K562 (cell line): ENCODE measurements at regions not wholly inside any gene's neighbourhood (a gene's known extent, or its start where the extent isn't known, plus 50 kb on each side); places are given as distances from the start of the nearest gene placed in this dataset.
A peak's percentile ranks its signal among the peaks of the same experiment; 100 is the strongest.

ENCODE experiments used
- DPF2 ChIP-seq: fragments of 450-650 bp; IDR thresholded peaks from 2 replicates; pipeline ENCODE4 v1.6.1; 2016
- GATAD2B ChIP-seq: fragments of 450-650 bp; IDR thresholded peaks from 2 replicates; pipeline ENCODE4 v1.6.1; 2017; ENCODE audit warnings: mild to moderate bottlenecking, borderline replicate concordance
- HNRNPLL ChIP-seq: fragments of 200-400 bp; formaldehyde crosslinking; IDR thresholded peaks from 2 replicates; pipeline ENCODE4 v1.6.1; 2017; ENCODE audit warnings: low read length, low read depth, mild to moderate bottlenecking; ENCODE audit not compliant: poor library complexity, severe bottlenecking
- JUND ChIP-seq, 2 experiments: IDR thresholded peaks; 2 replicates in 1 of 2; 3 replicates in 1 of 2; pipeline ENCODE4 v1.6.1; 2011; ENCODE audit warnings: borderline replicate concordance in 2 of 2, low read depth in 2 of 2, low read length in 2 of 2, improper control_type of control experiment in 1 of 2, missing biosample characterization in 1 of 2, missing genetic modification characterization in 1 of 2, missing genetic modification reagents in 1 of 2
- KDM2B ChIP-seq: fragments of 250-450 bp; sonication (Bioruptor Pico); IDR thresholded peaks from 2 replicates; pipeline ENCODE4 v1.8.0; 2021; ENCODE audit warnings: mild to moderate bottlenecking, moderate library complexity
- NR2C2 ChIP-seq, 2 experiments: fragments of 200-800 bp in 1 of 2; sonication (Bioruptor generic) in 1 of 2; sonication (generic) in 1 of 2; formaldehyde crosslinking in 1 of 2; IDR thresholded peaks; 2 replicates each; pipeline versions ENCODE4 v1.6.1 to v1.8.0; 2016 to 2022; ENCODE audit warnings: mild to moderate bottlenecking in 1 of 2, missing compliant biosample characterization in 1 of 2, missing genetic modification characterization in 1 of 2, missing genetic modification reagents in 1 of 2
- PCBP1 ChIP-seq: fragments of 200-400 bp; formaldehyde crosslinking; IDR thresholded peaks from 2 replicates; pipeline ENCODE4 v1.6.1; 2018; ENCODE audit warnings: mild to moderate bottlenecking, low read depth, low read length; ENCODE audit not compliant: poor library complexity, severe bottlenecking
- RAD21 ChIP-seq, 2 experiments: fragments of 250-450 bp in 1 of 2; fragments of 450-650 bp in 1 of 2; sonication (Bioruptor Pico) in 1 of 2; formaldehyde crosslinking in 1 of 2; IDR thresholded peaks in 1 of 2; conservative IDR thresholded peaks in 1 of 2; 2 replicates each; pipeline versions ENCODE4 v1.4.0 to v1.8.0; 2020 to 2022; ENCODE audit warnings: mild to moderate bottlenecking in 2 of 2, moderate library complexity in 1 of 2
- RBM34 ChIP-seq: fragments of 200-400 bp; formaldehyde crosslinking; IDR thresholded peaks from 2 replicates; pipeline ENCODE4 v1.6.1; 2018; ENCODE audit warnings: low read length, borderline replicate concordance; ENCODE audit not compliant: insufficient read depth
- RNF2 ChIP-seq: sonication (generic); IDR thresholded peaks from 2 replicates; pipeline ENCODE4 v1.6.1; 2016
- SMARCA4 ChIP-seq: fragments of 450-650 bp; IDR thresholded peaks from 2 replicates; pipeline ENCODE4 v1.6.1; 2016
- SP2 ChIP-seq: IDR thresholded peaks from 2 replicates; pipeline ENCODE4 v1.6.1; 2011; ENCODE audit warnings: mild to moderate bottlenecking, low read depth, low read length, moderate library complexity; ENCODE audit not compliant: poor library complexity, severe bottlenecking; ENCODE audit errors: extremely low read depth
- YY1 ChIP-seq, 3 experiments: IDR thresholded peaks; 2 replicates each; pipeline ENCODE4 v1.6.1; 2011; ENCODE audit warnings: low read length in 2 of 3, mild to moderate bottlenecking in 2 of 3, moderate library complexity in 2 of 3, borderline replicate concordance in 1 of 3, control low read depth in 1 of 3, low read depth in 1 of 3; ENCODE audit not compliant: insufficient read depth in 3 of 3, insufficient replicate concordance in 2 of 3, control insufficient read depth in 1 of 3, insufficient read length in 1 of 3; ENCODE audit errors: extremely low read depth in 1 of 3
- ZNF175 ChIP-seq: fragments of 200-800 bp; sonication (Bioruptor generic); IDR thresholded peaks from 2 replicates; pipeline ENCODE4 v1.6.1; 2016; ENCODE audit warnings: low read depth, mild to moderate bottlenecking, missing genetic modification characterization, missing compliant biosample characterization
- TF ChIP-seq, protein P1 (sequence below): fragments of 450-650 bp; IDR thresholded peaks from 2 replicates; pipeline ENCODE4 v1.6.1; 2014; ENCODE audit warnings: low read depth, mild to moderate bottlenecking, moderate library complexity, borderline replicate concordance
- TF ChIP-seq, protein P2 (sequence below): conservative IDR thresholded peaks from 2 replicates; pipeline ENCODE4 v1.6.1; 2011; ENCODE audit warnings: low read depth, mild to moderate bottlenecking, low read length; ENCODE audit not compliant: control insufficient read depth
- TF ChIP-seq, protein P3 (sequence below): fragments of 450-650 bp; IDR thresholded peaks from 2 replicates; pipeline ENCODE4 v1.6.1; 2017; ENCODE audit warnings: antibody characterized with exemption

DNA sequence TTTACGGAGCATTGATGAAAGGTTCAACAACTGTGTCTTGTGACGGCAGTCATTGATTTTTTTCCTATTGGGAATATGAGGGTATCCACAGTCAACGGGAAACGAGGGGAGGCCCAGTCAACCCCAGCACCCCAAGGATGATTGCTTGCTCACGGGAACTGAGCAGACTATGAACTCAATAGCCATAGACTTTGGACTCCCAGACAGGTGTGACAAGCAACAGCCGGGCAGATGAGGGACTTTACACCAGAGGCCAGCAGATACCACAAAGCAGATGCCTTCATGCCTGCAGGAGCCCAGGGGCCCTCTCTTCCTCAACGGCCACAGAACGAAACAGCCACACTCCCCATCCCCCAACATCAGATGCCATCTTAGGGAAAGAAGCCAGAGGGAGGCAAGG is 80.3 kb upstream of the FLT1 start (continued):
- TF ChIP-seq, protein P1, sequence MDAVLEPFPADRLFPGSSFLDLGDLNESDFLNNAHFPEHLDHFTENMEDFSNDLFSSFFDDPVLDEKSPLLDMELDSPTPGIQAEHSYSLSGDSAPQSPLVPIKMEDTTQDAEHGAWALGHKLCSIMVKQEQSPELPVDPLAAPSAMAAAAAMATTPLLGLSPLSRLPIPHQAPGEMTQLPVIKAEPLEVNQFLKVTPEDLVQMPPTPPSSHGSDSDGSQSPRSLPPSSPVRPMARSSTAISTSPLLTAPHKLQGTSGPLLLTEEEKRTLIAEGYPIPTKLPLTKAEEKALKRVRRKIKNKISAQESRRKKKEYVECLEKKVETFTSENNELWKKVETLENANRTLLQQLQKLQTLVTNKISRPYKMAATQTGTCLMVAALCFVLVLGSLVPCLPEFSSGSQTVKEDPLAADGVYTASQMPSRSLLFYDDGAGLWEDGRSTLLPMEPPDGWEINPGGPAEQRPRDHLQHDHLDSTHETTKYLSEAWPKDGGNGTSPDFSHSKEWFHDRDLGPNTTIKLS: no peak
- TF ChIP-seq PCBP1 (no peak), HNRNPLL (no peak), RNF2 (no peak), SMARCA4 (0 out of 2 replicates have a peak, but pooled peaks have one; percentile 24), YY1 (IDR thresholded peaks at IDR 0.05; ENCODE audit: borderline replicate concordance in 1 of 3, control insufficient read depth in 1 of 3, extremely low read depth in 1 of 3, insufficient read depth in 3 of 3, insufficient read length in 1 of 3, insufficient replicate concordance in 2 of 3, low read depth in 1 of 3, low read length in 2 of 3) (peak in 1 of 3 experiments; percentile 23), NR2C2 (CRISPR knock-in tag; IDR thresholded peaks at IDR 0.05) (no peak), NR2C2 (tag; IDR thresholded peaks at IDR 0.05) (peak; percentile 34; the same call in 1 of the 2 replicates), RBM34 (no peak), DPF2 (peak; percentile 57; the same call in 1 of the 2 replicates), SP2 (no peak), KDM2B (CRISPR knock-in tag) (no peak), RAD21 (CRISPR knock-in tag; conservative IDR thresholded peaks at IDR 0.05 in 1 of 2, IDR thresholded peaks at IDR 0.05 in 1 of 2) (peak in 1 of 2 experiments; percentile 2; a peak in 1 of 4 replicates), GATAD2B (0 out of 2 replicates have a peak, but pooled peaks have one; percentile 8), ZNF175 (no peak), JUND (IDR thresholded peaks at IDR 0.05; ENCODE audit: borderline replicate concordance, low read depth, low read length) (no peak), JUND (tag; IDR thresholded peaks at IDR 0.05; ENCODE audit: borderline replicate concordance, low read depth, low read length) (no peak)
- TF ChIP-seq, protein P2, sequence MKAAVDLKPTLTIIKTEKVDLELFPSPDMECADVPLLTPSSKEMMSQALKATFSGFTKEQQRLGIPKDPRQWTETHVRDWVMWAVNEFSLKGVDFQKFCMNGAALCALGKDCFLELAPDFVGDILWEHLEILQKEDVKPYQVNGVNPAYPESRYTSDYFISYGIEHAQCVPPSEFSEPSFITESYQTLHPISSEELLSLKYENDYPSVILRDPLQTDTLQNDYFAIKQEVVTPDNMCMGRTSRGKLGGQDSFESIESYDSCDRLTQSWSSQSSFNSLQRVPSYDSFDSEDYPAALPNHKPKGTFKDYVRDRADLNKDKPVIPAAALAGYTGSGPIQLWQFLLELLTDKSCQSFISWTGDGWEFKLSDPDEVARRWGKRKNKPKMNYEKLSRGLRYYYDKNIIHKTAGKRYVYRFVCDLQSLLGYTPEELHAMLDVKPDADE: 0 out of 2 replicates have a peak, but pooled peaks have one; percentile 11
- TF ChIP-seq, protein P3, sequence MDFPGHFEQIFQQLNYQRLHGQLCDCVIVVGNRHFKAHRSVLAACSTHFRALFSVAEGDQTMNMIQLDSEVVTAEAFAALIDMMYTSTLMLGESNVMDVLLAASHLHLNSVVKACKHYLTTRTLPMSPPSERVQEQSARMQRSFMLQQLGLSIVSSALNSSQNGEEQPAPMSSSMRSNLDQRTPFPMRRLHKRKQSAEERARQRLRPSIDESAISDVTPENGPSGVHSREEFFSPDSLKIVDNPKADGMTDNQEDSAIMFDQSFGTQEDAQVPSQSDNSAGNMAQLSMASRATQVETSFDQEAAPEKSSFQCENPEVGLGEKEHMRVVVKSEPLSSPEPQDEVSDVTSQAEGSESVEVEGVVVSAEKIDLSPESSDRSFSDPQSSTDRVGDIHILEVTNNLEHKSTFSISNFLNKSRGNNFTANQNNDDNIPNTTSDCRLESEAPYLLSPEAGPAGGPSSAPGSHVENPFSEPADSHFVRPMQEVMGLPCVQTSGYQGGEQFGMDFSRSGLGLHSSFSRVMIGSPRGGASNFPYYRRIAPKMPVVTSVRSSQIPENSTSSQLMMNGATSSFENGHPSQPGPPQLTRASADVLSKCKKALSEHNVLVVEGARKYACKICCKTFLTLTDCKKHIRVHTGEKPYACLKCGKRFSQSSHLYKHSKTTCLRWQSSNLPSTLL: no peak
